ENCODE measurements at regions not wholly inside any gene's neighbourhood (a gene's known extent, or its start where the extent isn't known, plus 50 kb on each side); places are given as distances from the start of the nearest gene placed in this dataset.

- DNase-seq (ENCODE audit: low read depth in 4 of 4, low spot score in 3 of 4) = no peak
Observed at GRCh38 chr2:205937211-205937610, 148.8 kb downstream of the INO80D start.

DNA sequence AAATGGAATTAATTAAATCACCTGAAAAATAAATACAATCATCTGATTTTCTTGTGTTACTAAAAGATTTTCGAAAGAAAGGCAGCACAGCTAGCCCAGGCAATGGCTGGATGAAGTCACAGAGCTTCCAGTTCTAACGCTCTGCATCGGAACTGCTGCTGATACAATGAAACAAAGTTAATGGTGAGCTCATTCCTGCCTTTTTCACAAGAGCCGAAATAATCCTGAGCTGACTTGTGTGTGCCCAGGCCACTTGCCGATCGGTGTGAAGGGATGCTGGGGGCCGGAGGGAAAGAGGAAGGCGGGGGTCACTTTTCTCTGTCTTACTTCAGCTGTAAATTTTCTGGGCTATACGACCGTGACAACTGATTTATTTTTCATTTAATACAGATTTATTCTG, 149.5 kb downstream of the INO80D start:
- no peak for DNase-seq (ENCODE audit: low read depth in 4 of 4, low spot score in 3 of 4)

GRCh38 chr2:205934443-205934842, 151.5 kb downstream of the INO80D start:
- no peak for DNase-seq (ENCODE audit: low read depth in 4 of 4, low spot score in 3 of 4)

GRCh38 chr2:205932861-205933260, 153.1 kb downstream of the INO80D start:
- DNase-seq (ENCODE audit: low read depth in 4 of 4, low spot score in 3 of 4) = no peak

DNA sequence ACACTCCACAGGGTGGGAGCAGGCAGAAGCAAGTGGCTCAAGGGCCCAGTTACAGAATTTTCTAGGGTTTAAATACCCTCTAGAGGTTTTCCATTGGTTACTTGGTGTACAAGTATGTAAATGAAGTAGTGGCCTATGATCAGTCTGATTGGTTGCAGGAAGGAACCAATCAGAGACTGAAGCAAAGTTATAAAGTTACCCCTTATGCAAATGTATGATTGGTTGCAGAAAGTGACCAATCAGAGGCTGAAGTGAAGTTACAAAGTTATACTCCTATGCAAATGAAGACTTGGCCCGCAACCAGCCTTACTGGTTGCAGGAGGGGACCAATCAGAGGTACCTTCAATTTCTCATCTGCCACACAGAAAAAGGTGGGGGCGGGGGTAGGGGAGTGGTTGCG, 154.6 kb downstream of the INO80D start:
- no peak for DNase-seq (ENCODE audit: low read depth in 4 of 4, low spot score in 3 of 4)

DNA sequence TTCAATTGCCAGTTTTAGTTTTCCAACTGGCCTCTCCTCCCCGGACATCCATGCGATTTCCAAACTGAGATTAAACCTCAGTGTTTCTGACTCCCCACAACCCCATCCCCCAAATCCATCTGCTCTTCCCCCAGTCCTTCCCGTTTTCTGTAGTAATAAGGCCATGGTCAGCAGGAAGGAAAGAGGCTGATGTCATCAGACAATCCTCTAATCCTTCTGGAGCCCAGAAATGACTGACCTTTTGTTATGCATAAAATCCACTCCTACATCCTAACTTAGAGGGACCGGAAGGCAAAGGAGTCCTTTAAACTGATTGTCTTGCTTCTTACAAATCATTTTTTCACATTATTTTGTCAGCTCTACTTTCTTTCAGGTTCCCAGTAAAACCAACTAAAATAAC, 155.8 kb downstream of the INO80D start:
- no peak for DNase-seq (ENCODE audit: low read depth in 4 of 4, low spot score in 3 of 4)

DNA sequence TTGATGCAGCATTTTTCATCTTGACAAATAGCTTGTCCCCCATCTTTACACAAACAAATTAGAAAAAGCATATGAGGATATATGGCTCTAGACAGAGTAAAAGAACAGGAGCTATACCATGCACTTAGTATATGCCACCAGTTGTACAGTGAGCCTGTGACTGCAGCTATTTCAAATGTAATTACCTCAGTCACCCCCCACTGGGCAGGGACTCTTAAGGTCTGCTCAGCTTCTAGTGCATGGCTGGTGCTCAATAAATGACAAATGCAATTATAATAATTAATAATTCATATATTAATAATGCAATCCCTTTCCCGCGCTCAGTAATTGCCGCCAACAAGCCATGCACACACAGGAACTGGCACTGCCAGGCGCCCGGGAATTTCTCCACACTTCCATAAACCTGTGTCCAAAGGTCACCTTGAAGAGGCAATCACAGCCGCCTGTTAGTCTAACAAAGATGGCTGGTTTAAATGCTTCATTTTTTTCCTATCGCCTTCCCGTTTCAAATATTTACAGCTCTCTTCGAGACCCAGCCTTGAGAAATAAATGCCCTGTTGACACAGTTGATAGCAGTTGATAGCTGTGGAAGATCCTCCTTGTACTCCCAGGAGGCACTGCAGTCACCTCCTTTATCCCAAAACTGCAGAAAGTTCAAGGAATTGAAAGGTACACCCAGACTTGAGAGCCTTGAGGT, 156.6 kb downstream of the INO80D start:
- DNase-seq (ENCODE audit: low read depth in 4 of 4, low spot score in 3 of 4) = no peak

DNA sequence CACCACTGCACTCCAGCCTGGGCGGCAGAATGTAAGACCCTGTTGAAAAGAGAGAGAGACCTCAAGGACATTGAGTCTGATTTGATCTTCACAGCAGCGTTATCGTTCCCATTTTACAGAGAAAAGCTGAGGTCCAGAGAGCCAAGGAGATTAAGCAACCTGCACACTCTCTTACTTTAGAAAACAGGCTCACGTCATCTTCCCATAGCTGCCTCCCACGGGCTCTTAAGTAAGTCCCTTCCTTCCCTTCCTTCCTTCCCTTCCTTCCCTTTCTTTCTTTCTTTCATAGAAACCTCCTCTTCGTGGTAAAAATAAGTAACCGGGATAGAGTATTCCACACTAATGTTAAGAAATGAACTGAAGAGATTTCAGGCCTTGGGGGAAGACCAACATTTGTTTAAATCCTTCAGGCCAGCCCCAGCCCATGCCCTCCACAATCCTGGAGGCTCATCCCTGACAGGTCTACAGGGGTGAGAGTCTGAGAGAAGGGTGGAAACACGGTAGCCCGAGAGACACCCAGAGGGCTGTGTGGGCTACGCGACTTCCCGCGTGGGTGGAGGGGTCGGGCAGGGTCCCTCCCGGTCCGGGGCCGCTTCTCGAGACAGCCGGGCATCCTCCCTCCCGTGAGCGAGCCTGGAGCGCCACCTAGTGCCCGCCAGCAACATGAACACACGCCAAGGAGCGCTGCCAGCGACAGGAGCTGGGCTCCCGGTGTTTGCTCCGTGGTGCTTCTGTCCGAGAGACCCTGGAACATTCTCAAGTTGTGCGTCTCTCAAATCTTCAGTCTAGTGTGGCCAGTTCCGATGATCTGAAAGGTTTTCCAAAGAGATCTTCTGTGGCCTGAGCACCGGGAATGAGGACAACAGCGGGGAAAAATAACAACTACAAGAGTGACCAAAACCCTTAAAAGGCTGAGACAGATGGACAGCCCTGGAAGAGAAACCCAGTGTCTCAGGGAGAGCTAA, 160.3 kb downstream of the INO80D start:
- peak in 3 of 4 donors; percentile 64 to 80 (median 68) for DNase-seq (ENCODE audit: low read depth in 4 of 4, low spot score in 3 of 4)

DNA sequence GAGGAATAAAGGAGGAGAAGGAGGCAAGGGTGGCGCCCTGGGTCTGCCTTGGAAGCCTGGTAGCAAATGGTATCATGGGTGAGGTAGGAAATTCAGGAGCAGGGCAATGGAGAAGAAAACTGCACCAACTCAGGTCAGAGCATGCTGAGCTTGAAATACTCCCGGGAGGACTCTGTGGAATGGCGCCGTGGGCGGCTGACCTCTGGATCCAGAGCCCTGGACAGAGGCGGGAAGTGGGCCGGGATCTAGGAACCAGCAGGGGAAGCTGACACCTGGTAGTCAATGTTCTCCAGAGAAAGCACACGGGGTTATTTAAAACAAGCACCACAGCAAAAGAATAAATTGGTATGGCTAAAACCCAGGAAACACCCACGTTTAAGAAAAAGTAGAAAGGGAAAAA, 161.3 kb downstream of the INO80D start:
- DNase-seq (ENCODE audit: low read depth in 4 of 4, low spot score in 3 of 4) = no peak

DNA sequence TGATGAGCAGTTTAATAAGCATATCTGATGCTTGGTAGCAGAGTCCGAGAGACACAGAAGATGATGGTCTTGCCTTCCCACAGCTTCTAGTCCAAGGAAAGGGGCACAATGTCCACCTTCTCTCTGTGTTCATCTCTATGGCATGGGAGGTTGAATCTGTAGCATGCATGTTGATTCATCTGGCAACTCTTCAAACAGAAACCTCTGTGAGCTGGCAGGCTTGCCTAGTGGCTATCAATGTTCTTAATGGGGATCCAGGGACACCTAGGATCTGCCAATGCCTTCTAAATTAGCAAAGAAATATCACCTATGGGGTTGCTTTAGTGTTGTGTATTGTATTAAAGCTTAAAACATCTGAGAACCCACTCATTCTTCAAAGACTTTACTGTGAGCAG, 170.8 kb downstream of the INO80D start:
- DNase-seq (ENCODE audit: low read depth in 4 of 4, low spot score in 3 of 4) = no peak

DNA sequence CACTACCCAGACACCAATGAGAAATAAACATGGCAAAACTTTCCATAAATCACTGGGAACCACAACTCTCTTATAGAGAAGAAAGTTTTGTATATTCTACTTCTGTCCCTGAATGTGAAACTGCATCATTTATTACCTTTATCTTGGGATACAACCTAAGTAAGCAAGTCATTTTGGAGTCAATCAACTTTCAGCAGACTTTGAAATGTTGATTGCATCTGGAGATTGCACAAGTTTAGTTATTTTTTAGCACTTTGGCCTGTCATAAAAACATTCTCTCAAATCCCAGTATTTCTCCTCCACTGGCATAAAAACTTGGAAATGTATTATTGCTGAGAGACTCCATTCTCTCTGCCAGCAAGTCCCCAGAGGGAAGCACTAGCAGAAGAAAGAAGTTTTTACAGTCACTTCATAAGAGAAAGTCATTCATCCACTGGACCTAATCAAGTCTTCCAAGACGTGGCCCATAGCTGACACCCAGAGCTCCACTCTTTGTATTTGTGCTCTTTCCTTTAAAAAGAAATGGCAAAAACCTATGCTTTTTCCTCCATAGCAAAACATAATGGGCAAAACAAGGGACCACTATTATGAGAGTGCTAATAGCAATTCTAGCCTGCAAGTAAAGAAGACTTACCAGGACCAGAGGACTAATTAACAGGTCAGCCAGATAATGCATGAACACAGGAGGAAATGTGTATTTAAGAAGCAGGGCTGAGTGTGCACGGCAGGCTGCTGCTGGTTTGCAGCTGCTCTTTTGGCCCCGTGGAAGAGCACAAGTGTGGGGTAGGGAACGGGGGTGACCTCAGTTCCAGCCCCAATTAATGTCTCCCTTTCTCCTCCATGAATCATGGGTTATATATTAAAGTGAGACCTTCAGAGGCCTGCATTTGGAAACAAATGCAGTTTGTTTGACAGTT, 171.5 kb downstream of the INO80D start:
- DNase-seq (ENCODE audit: low read depth in 4 of 4, low spot score in 3 of 4) = no peak

- DNase-seq (ENCODE audit: low read depth in 4 of 4, low spot score in 3 of 4) = no peak
Observed at GRCh38 chr2:205913668-205914067, 172.3 kb downstream of the INO80D start.

DNA sequence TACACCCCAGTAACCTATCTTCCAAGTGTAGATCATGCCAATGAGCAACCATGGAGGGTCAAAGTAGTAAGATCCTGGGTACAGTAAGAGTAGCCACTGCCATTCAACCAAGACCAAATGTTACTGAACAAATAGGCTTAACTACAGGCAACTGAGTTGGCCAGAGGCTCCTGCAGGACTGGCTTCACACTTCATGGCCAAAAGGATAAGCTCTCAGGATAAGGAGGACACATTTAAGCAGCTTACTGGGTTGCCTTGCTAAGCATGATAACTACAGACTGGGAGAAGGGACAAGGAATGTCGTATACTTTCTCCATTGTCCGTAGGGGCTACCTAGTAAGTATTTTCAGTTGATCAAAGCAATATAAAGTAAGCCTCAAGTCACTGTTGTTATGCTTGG, 174.7 kb downstream of the INO80D start:
- DNase-seq (ENCODE audit: low read depth in 4 of 4, low spot score in 3 of 4) = no peak

- no peak for DNase-seq (ENCODE audit: low read depth in 4 of 4, low spot score in 3 of 4)
Observed at GRCh38 chr2:205909184-205909572, 176.8 kb downstream of the INO80D start.

DNA sequence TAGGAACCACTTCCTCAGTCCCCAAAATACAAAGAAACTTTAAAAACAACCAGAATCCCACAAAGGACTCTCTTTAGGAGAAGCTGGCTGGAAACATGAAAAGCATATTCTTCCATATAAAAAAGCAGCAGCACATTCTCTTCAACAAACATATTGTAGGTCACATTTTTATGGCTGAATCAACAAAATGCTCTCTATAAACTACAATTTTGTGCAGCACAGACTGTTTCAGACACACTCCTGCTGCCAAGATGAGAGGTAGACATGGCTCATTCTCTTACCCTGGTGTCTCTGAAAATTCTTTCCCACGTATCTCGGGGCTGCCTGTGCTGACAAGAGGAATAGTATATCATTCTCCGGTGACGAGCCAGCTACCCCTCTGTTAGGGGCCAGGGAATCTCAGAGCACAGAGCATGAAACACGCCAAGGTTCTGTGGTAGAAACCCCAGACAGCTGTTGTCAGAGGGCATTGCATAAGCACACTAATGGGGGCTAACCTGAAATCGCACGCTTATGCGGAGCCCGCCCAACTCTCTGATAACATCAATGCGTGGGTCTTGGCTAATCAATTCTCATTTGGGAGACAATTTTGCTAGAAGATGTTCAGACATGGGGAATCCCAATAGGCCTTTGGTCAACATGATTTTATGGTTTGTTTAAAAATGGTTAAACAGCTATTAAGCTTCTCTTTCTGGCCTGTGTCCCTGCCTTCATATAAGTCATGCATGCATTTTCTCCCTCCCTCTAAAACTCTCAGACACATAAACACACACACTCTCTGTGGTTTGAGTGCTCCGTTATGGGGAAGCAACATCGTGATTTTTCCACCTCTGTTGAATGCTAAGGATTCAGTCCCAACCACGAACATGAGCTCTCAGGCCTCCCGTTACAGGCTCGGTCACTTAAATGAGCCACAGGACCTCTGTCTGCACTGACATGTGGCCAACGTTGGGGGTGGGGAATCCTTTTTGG, 177.5 kb downstream of the INO80D start:
- no peak for DNase-seq (ENCODE audit: low read depth in 4 of 4, low spot score in 3 of 4)

DNA sequence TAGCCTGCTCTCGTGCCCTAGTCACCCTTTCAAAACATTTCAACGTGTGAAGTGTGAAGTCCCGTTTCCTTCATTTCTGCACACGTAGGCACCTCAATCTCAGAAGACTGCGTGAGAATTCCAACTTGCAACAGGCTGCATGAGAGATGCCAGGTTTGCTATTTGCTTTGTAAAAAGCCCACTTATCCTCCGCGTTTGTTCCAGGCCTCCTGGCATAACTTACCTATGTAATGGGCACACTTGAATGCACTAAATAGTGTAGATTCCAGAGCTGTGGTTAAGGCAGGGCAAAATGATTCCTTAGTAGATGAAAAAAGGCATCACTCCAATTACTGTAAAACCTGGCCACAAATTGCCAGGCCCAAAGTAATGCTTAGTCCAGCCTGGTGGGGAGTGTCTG, 179.6 kb downstream of the INO80D start:
- DNase-seq (ENCODE audit: low read depth in 4 of 4, low spot score in 3 of 4) = no peak

- DNase-seq (ENCODE audit: low read depth in 4 of 4, low spot score in 3 of 4) = no peak
Observed at GRCh38 chr2:205905576-205905975, 180.4 kb downstream of the INO80D start.

DNA sequence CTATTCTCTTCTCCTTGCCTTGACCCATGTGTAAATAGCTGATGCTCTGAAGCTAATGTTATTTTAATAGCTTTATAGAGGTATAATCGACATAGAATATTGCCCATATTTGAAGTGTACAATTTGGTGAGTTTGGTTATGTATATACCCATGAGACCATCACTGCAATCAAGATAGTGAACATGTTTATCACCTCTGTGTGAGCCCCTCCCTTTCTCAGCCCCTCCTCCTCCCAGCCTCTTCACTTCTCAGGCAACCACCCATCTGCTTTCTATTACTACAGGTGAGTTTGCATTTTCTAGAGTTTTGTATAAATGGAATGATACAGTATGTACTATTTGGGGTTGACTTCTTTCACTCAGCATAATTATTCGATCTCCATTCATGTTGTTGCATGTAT, 181.1 kb downstream of the INO80D start:
- DNase-seq (ENCODE audit: low read depth in 4 of 4, low spot score in 3 of 4) = no peak

GRCh38 chr2:205903549-205904129, 182.3 kb downstream of the INO80D start:
- no peak for DNase-seq (ENCODE audit: low read depth in 4 of 4, low spot score in 3 of 4)

DNA sequence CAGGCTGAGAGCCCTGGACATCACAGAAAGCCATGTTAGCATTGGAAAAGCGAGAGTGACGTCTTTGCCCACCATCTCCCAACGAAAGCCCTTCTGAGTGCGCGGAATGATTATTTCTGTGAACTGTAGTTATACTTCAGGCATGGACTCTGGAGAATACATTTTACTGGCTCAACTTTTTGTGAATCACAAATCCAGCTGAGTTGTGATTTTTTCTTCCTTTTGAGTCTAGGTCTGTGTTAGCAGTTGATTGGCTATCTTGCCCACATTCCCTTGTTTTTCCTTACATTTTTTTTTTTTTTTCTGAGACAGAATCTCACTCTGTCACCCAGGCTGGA, 183.1 kb downstream of the INO80D start:
- no peak for DNase-seq (ENCODE audit: low read depth in 4 of 4, low spot score in 3 of 4)
